Epithelial cell of proximal tubule (primary cell): ENCODE measurements at regions not wholly inside any gene's neighbourhood (a gene's known extent, or its start where the extent isn't known, plus 50 kb on each side); places are given as distances from the start of the nearest gene placed in this dataset.
A peak's percentile ranks its signal among the peaks of the same experiment; 100 is the strongest.
"Not testable (repeated sequence)": the region's sequence is repeated elsewhere in the genome, so short reads cannot be mapped to it uniquely, and the experiment has no call there.

Source experiments
- DNase-seq: peaks from one replicate; pipeline ENCODE4 v3.0.0-alpha.2; 2011; ENCODE audit warnings: low read depth
- H3K4me3 ChIP-seq: 2 replicates; pipeline ENCODE4 v1.5.1; 2011; ENCODE audit warnings: low read depth, mild to moderate bottlenecking, low read length
- CTCF ChIP-seq: conservative IDR thresholded peaks from 2 replicates; pipeline ENCODE4 v1.5.1; 2012; ENCODE audit warnings: low read depth, mild to moderate bottlenecking, low read length

DNA sequence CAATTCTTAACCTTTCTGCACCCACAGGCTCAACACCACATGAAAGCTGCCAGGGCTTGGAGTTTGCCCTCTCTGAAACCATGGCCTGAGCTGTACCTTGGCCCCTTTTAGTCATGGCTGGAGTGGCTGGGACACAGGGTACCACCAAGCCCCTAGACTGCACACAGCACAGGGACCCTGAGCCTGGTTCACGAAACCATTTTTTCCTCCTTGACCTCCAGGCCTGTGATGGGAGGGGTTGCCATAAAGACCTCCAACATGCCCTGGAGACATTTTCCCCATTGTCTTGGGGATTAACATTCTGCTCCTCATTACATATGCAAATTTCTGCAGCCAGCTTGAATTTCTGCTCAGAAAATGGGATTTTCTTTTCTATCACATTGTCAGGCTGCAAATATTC lies 113.4 kb downstream of the XPNPEP1 start:
- not testable (repeated sequence) for H3K4me3 ChIP-seq, DNase-seq

GRCh38 chr10:109801191-109801590 lies 122.1 kb downstream of the XPNPEP1 start:
- DNase-seq, H3K4me3 ChIP-seq: not testable (repeated sequence)

- no peak for DNase-seq
- TF ChIP-seq CTCF: no peak
- no peak overlapping the region for H3K4me3 ChIP-seq
Observed at GRCh38 chr10:109790647-109791046, 132.7 kb downstream of the XPNPEP1 start.

DNA sequence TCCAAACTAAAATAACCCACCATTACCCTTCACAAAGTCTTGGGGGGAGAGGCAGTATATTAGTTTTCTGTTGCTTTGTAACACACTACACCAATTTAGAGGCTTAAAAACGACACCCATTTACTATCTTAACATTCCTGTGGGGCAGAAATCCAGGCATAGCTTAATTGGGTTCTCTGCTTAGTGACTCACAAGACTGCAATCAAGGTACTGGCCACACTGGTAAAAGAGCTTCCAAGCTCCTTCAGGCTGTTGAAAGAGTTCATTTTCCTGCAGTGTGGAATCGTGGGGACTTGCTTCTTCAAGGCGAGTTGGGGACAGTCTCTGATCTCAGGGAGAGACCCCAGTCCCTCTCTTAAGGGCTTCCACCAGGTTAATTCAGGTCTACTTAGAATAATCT lies 139.1 kb downstream of the XPNPEP1 start:
- DNase-seq: peak; percentile 1
- H3K4me3 ChIP-seq: no peak overlapping the region
- TF ChIP-seq CTCF: no peak

GRCh38 chr10:109783286-109783685 lies 140.0 kb downstream of the XPNPEP1 start:
- TF ChIP-seq CTCF: no peak
- DNase-seq: no peak
- H3K4me3 ChIP-seq: no peak overlapping the region

DNA sequence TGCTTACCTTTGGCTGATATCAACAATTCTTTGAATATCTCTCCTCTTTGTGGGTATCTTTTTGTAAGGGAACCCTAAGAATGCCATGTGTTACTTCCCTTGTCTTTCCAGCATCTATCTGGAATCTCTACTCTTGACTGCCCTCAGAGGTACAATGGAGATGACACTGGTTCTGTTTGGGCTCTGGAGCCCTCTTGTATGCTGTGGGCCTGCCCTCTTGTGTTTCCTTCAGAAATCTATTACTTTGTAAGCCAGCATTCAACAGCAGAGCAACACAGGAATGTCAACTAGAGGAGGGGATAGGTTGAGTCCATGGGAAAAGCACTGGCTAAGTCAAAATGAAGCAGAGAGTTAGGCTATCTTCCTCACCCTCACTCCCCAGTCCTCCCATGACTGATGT lies 142.3 kb downstream of the XPNPEP1 start:
- no peak overlapping the region for H3K4me3 ChIP-seq
- TF ChIP-seq CTCF: no peak
- no peak for DNase-seq

GRCh38 chr10:109778993-109779392 lies 144.3 kb downstream of the XPNPEP1 start:
- TF ChIP-seq CTCF: no peak

DNA sequence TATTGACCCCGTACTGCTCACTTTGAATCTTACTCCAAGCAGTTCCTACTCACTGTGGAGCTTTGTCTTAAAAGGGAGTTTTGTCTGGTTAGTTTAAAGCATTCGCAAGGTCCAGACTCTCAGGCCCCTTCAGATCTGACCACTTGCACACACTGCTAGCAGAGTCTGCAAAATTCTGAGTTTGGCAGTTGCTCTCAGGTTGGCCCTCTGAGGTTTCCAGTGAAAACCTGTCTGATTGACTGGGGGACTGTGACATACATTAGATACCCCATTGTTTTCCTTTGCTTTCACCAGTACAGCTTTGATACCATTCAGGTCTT lies 149.2 kb downstream of the XPNPEP1 start:
- DNase-seq: no peak
- TF ChIP-seq CTCF: no peak

More at GRCh38 chr10:109778993-109779392, 144.3 kb downstream of the XPNPEP1 start:
- DNase-seq: no peak
- H3K4me3 ChIP-seq: no peak overlapping the region

More for the DNA sequence above, 149.2 kb downstream of the XPNPEP1 start:
- no peak overlapping the region for H3K4me3 ChIP-seq
